K562 (cell line): ENCODE measurements at regions not wholly inside any gene's neighbourhood (a gene's known extent, or its start where the extent isn't known, plus 50 kb on each side); places are given as distances from the start of the nearest gene placed in this dataset.

Source experiments
- ATAC-seq: fragments of 200-7000 bp; cut with Tn5 transposase; 3 replicates; pipeline ENCODE4 v1.9.1; 2020; ENCODE audit warnings: moderate library complexity
- BruUV-seq: library from RNA; stranded (reverse); fragments of 400-500 nt; replicated peaks from 2 replicates; lab custom pipeline; 2021; lab: Mats Ljungman, UMichigan
- CTCF ChIA-PET: fragments of 300-600 bp; formaldehyde crosslinking; extraction: SDS; loops from one replicate; lab custom pipeline; 2021; ENCODE audit warnings: low intra/inter-chr PET ratio; lab: Yijun Ruan, JAX
- POLR2A ChIA-PET: fragments of 300-600, 350-650 bp; sonication (Branson Sonifier 250); formaldehyde crosslinking; extraction: SDS; loops from one replicate; lab custom pipeline; 2021; ENCODE audit warnings: antibody characterized with exemption, inconsistent platforms; lab: Yijun Ruan, JAX
- DNase-seq, 4 experiments: peaks; one replicate each; pipeline versions ENCODE4 v3.0.0 to v3.0.0-alpha.2; 2011 to 2018; ENCODE audit warnings: low spot score in 3 of 4, mixed read lengths in 3 of 4; ENCODE audit errors: extremely low read depth in 1 of 4
- FAIRE-seq: peaks from 2 replicates; lab custom pipeline; 2011; peaks lifted over from hg19 to GRCh38; lab: Jason Lieb, UNC
- H2AFZ ChIP-seq: 2 replicates; pipeline ENCODE4 v1.6.0; 2011; ENCODE audit warnings: low read depth, low read length, control low read depth, inconsistent platforms
- H3K27ac ChIP-seq: fragments of 200-600 bp; 3 replicates; pipeline ENCODE4 v1.8.0; 2011; ENCODE audit warnings: low read depth, mild to moderate bottlenecking, control low read depth, inconsistent platforms, low read length, moderate library complexity, mixed read lengths; ENCODE audit errors: extremely low read depth
- H3K27me3 ChIP-seq, 2 experiments: fragments of 300-600 bp in 1 of 2; 2 replicates in 1 of 2; 3 replicates in 1 of 2; pipeline versions ENCODE4 v1.6.0 to v1.8.0; 2011; ENCODE audit warnings: inconsistent platforms in 2 of 2, low read length in 2 of 2, mild to moderate bottlenecking in 1 of 2, mixed read lengths in 1 of 2, moderate library complexity in 1 of 2; ENCODE audit not compliant: control insufficient read depth in 2 of 2, insufficient read depth in 2 of 2
- H3K36me3 ChIP-seq: fragments of 300-600 bp; 3 replicates; pipeline ENCODE4 v1.8.0; 2011; ENCODE audit warnings: mild to moderate bottlenecking, low read length, inconsistent platforms; ENCODE audit not compliant: control insufficient read depth, insufficient read depth
- H3K4me1 ChIP-seq, 2 experiments: fragments of 200-600 bp in 1 of 2; replicated peaks in 1 of 2; 2 replicates in 1 of 2; 3 replicates in 1 of 2; pipeline versions ENCODE4 v1.5.1 to v1.8.0; 2011; ENCODE audit warnings: inconsistent platforms in 2 of 2, low read length in 2 of 2, mild to moderate bottlenecking in 1 of 2, mixed read lengths in 1 of 2, moderate library complexity in 1 of 2; ENCODE audit not compliant: control insufficient read depth in 2 of 2, insufficient read depth in 2 of 2
- H3K4me2 ChIP-seq: 2 replicates; pipeline ENCODE4 v1.6.1; 2011; ENCODE audit warnings: low read length, control low read depth, inconsistent platforms, mixed read lengths; ENCODE audit not compliant: insufficient read depth
- H3K4me3 ChIP-seq: fragments of 200-600 bp; sonication (generic), shearing (Covaris generic); 2 replicates; pipeline ENCODE4 v1.5.1; 2016; ENCODE audit warnings: control low read depth, inconsistent platforms
- H3K79me2 ChIP-seq: fragments of 200-600 bp; 3 replicates; pipeline ENCODE4 v1.8.0; 2011; ENCODE audit warnings: low read length, inconsistent platforms; ENCODE audit not compliant: control insufficient read depth, insufficient read depth
- H3K9ac ChIP-seq, 2 experiments: 2 replicates each; pipeline versions ENCODE4 v1.6.0 to v1.6.1; 2011; ENCODE audit warnings: low read depth in 2 of 2, low read length in 2 of 2, control low read depth in 1 of 2, inconsistent platforms in 1 of 2, mild to moderate bottlenecking in 1 of 2, mixed read lengths in 1 of 2; ENCODE audit not compliant: insufficient read depth in 1 of 2
- H3K9me1 ChIP-seq: one replicate; pipeline ENCODE4 v1.6.0; 2011; ENCODE audit warnings: inconsistent platforms, mild to moderate bottlenecking, low read length, moderate library complexity; ENCODE audit not compliant: control insufficient read depth, insufficient read depth
- H3K9me3 ChIP-seq: replicated peaks from 2 replicates; pipeline ENCODE4 v1.5.1; 2011; ENCODE audit warnings: low read depth, low read length, inconsistent platforms; ENCODE audit not compliant: control insufficient read depth, insufficient read depth
- H4K20me1 ChIP-seq: replicated peaks from 2 replicates; pipeline ENCODE4 v1.6.1; 2011; ENCODE audit warnings: low read length, inconsistent platforms, mixed read lengths; ENCODE audit not compliant: control insufficient read depth, insufficient read depth
- GABPB1 ChIP-seq: sonication (generic); formaldehyde crosslinking; IDR thresholded peaks from 2 replicates; pipeline ENCODE4 v1.8.0; 2022; ENCODE audit warnings: mild to moderate bottlenecking, missing genetic modification reagents
- HDAC3 ChIP-seq: fragments of 450-650 bp; IDR thresholded peaks from 2 replicates; pipeline ENCODE4 v1.6.1; 2018; ENCODE audit warnings: borderline replicate concordance, mild to moderate bottlenecking, moderate library complexity; ENCODE audit not compliant: partially characterized antibody
- MLX ChIP-seq, 2 experiments: fragments of 450-650 bp in 1 of 2; sonication (generic) in 1 of 2; formaldehyde crosslinking; conservative IDR thresholded peaks; 2 replicates each; pipeline versions ENCODE4 v1.4.0 to v1.8.1; 2020 to 2022; ENCODE audit warnings: mild to moderate bottlenecking in 1 of 2, missing genetic modification reagents in 1 of 2
- NFIC ChIP-seq: fragments of 450-650 bp; IDR thresholded peaks from 2 replicates; pipeline ENCODE4 v1.6.1; 2017; ENCODE audit warnings: mild to moderate bottlenecking, inconsistent platforms
- POLR2H ChIP-seq: IDR thresholded peaks from 2 replicates; pipeline ENCODE4 v1.6.1; 2016; ENCODE audit warnings: missing genetic modification characterization, low read depth, mild to moderate bottlenecking, control low read depth, missing compliant biosample characterization, moderate library complexity
- RBM15 ChIP-seq: fragments of 200-400 bp; formaldehyde crosslinking; IDR thresholded peaks from 2 replicates; pipeline ENCODE4 v1.6.1; 2018; ENCODE audit warnings: mild to moderate bottlenecking, low read length, moderate library complexity; ENCODE audit not compliant: insufficient read depth
- SIN3A ChIP-seq, 2 experiments: fragments of 150-350 bp in 1 of 2; IDR thresholded peaks; 2 replicates each; pipeline ENCODE4 v1.6.1; 2011 to 2016; ENCODE audit warnings: borderline replicate concordance in 2 of 2, low read depth in 2 of 2, low read length in 2 of 2, mild to moderate bottlenecking in 2 of 2, moderate library complexity in 2 of 2; ENCODE audit not compliant: control insufficient read depth in 1 of 2
- SIRT6 ChIP-seq: IDR thresholded peaks from one replicate; pipeline ENCODE4 v1.6.1; 2012; ENCODE audit warnings: low read depth, mild to moderate bottlenecking, control low read depth, inconsistent platforms, low read length, moderate library complexity
- SMARCA5 ChIP-seq: fragments of 450-650 bp; IDR thresholded peaks from 2 replicates; pipeline ENCODE4 v1.6.1; 2016
- SNRNP70 ChIP-seq: fragments of 200-400 bp; formaldehyde crosslinking; optimal IDR thresholded peaks from 2 replicates; pipeline ENCODE3; 2017; ENCODE audit warnings: low read depth, low read length
- TFAP4 ChIP-seq: sonication (generic); formaldehyde crosslinking; IDR thresholded peaks from 2 replicates; pipeline ENCODE4 v1.8.0; 2022; ENCODE audit warnings: missing genetic modification reagents, mild to moderate bottlenecking, moderate library complexity, borderline replicate concordance
- ZEB2 ChIP-seq: fragments of 450-650 bp; IDR thresholded peaks from 2 replicates; pipeline ENCODE4 v1.6.1; 2016
- ZNF175 ChIP-seq: fragments of 200-800 bp; sonication (Bioruptor generic); IDR thresholded peaks from 2 replicates; pipeline ENCODE4 v1.6.1; 2016; ENCODE audit warnings: low read depth, mild to moderate bottlenecking, missing genetic modification characterization, missing compliant biosample characterization
- ZNF253 ChIP-seq: fragments of 250-450 bp; sonication (Bioruptor Pico); conservative IDR thresholded peaks from 2 replicates; pipeline ENCODE4 v1.6.1; 2021; ENCODE audit warnings: mild to moderate bottlenecking
- ZNF3 ChIP-seq: fragments of 250-450 bp; sonication (Bioruptor Pico); IDR thresholded peaks from 2 replicates; pipeline ENCODE4 v1.5.0; 2021; ENCODE audit warnings: mild to moderate bottlenecking, moderate library complexity
- ZNF311 ChIP-seq: fragments of 250-450 bp; sonication (Bioruptor Pico); IDR thresholded peaks from 2 replicates; pipeline ENCODE4 v1.4.0; 2020; ENCODE audit warnings: mild to moderate bottlenecking, moderate library complexity
- ZNF444 ChIP-seq: fragments of 250-450 bp; sonication (Bioruptor Pico); IDR thresholded peaks from 2 replicates; pipeline ENCODE4 v1.4.0; 2020; ENCODE audit warnings: mild to moderate bottlenecking, moderate library complexity
- ZNF778 ChIP-seq: fragments of 450-650 bp; formaldehyde crosslinking; IDR thresholded peaks from 2 replicates; pipeline ENCODE4 v1.4.0; 2020; ENCODE audit warnings: mild to moderate bottlenecking, moderate library complexity
- WGBS: fragments of 100-300 bp; shearing (Covaris generic); methylation state at CpG from one replicate; pipeline ENCODE4 v1.1.6; 2016; ENCODE audit warnings: low coverage, mixed read lengths; ENCODE audit not compliant: insufficient coverage; ENCODE audit errors: missing lambda C conversion rate; 5-methylcytosine and 5-hydroxymethylcytosine counted together
- in situ Hi-C: fragments of 300-500 bp; cut with MboI; formaldehyde crosslinking; loops from 4 replicates; pipeline ENCODE4 v1.15.0; 2018; ENCODE audit warnings: inconsistent platforms, mixed read lengths
- intact Hi-C: fragments of 100-400 bp; cut with micrococcal nuclease; formaldehyde crosslinking; loops from 2 replicates; pipeline ENCODE4 v1.14.2; 2022
- TF ChIP-seq, protein P1 (sequence below): sonication (generic); IDR thresholded peaks from 2 replicates; pipeline ENCODE4 v1.6.1; 2016
- TF ChIP-seq, protein P2 (sequence below), 3 experiments: fragments of 200-800 bp in 1 of 3; sonication (Bioruptor generic) in 1 of 3; sonication (generic) in 1 of 3; formaldehyde crosslinking in 1 of 3; IDR thresholded peaks; 2 replicates each; pipeline versions ENCODE4 v1.6.1 to v1.8.0; 2016 to 2022; ENCODE audit warnings: mild to moderate bottlenecking in 2 of 3, missing compliant biosample characterization in 2 of 3, missing genetic modification characterization in 2 of 3, missing genetic modification reagents in 1 of 3

GRCh38 chr3:44048949-44049348 lies 192.7 kb upstream of the TOPAZ1 start (continued):
- TF ChIP-seq SMARCA5 (no peak), POLR2H (tag) (no peak), MLX (CRISPR knock-in tag; conservative IDR thresholded peaks at IDR 0.05) (no peak), HDAC3 (no peak), ZNF778 (CRISPR knock-in tag) (no peak), ZNF253 (CRISPR knock-in tag) (no peak)
- TF ChIP-seq, protein P1, sequence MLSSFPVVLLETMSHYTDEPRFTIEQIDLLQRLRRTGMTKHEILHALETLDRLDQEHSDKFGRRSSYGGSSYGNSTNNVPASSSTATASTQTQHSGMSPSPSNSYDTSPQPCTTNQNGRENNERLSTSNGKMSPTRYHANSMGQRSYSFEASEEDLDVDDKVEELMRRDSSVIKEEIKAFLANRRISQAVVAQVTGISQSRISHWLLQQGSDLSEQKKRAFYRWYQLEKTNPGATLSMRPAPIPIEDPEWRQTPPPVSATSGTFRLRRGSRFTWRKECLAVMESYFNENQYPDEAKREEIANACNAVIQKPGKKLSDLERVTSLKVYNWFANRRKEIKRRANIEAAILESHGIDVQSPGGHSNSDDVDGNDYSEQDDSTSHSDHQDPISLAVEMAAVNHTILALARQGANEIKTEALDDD, result no peak
- TF ChIP-seq, protein P2, sequence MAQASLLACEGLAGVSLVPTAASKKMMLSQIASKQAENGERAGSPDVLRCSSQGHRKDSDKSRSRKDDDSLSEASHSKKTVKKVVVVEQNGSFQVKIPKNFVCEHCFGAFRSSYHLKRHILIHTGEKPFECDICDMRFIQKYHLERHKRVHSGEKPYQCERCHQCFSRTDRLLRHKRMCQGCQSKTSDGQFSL (CRISPR knock-in tag; IDR thresholded peaks at IDR 0.05), result no peak
- TF ChIP-seq, protein P2 (tag; IDR thresholded peaks at IDR 0.05), result no peak

- H2AFZ ChIP-seq, result no peak overlapping the region
- no peak overlapping the region for H3K4me3 ChIP-seq
- H3K9me3 ChIP-seq, result no peaks in the 10 kb centered on the region
- BruUV-seq, result no TSS peak
- H3K27me3 ChIP-seq, result peaks cover 3 to 33% of the 10 kb centered on the region in 2 experiments; a peak in 3 of 5 replicates
- DNase-seq, result no peak
- ATAC-seq, result no peak
- no peaks in the 10 kb centered on the region for H4K20me1 ChIP-seq
- H3K79me2 ChIP-seq, result no peaks in the 10 kb centered on the region
- in situ Hi-C loops (no loop called here), intact Hi-C loops (no loop called here)
- ChIA-PET CTCF (no interaction called here), POLR2A (interaction anchor here (0.6 to 1.4 kb wide), 2 partner anchors 11 to 32 kb away, joined by 4 to 5 read pairs; no protein-coding TSS in a partner anchor)
- H3K9ac ChIP-seq, result no peak overlapping the region
- no peaks in the 10 kb centered on the region for H3K9me1 ChIP-seq
- H3K36me3 ChIP-seq, result no peaks in the 10 kb centered on the region
- no peak overlapping the region for H3K27ac ChIP-seq
- FAIRE-seq, result no peak
- H3K4me1 ChIP-seq, result no peaks in the 10 kb centered on the region
- no peak overlapping the region for H3K4me2 ChIP-seq
- WGBS, result under 1% methylated on average over 9 of the region's 9 CpGs
- no peak for TF ChIP-seq GABPB1 (CRISPR knock-in tag)
- no peak for TF ChIP-seq TFAP4 (CRISPR knock-in tag)
- TF ChIP-seq SNRNP70, result no peak
- no peak for TF ChIP-seq ZNF3
- TF ChIP-seq ZNF311 (CRISPR knock-in tag), result no peak
- no peak for TF ChIP-seq SIRT6
- TF ChIP-seq ZEB2, result no peak
- no peak for TF ChIP-seq NFIC
- TF ChIP-seq SIN3A (IDR thresholded peaks at IDR 0.05; ENCODE audit: borderline replicate concordance in 2 of 2, control insufficient read depth in 1 of 2, low read depth in 2 of 2, low read length in 2 of 2), result no peak
- TF ChIP-seq RBM15, result no peak
- TF ChIP-seq ZNF175 (CRISPR knock-in tag), result no peak
- no peak for TF ChIP-seq ZNF444 (CRISPR knock-in tag)
These were observed 191.6 kb upstream of the TOPAZ1 start for GRCh38 chr3:44050101-44050500.
